Activated CD4-positive, alpha-beta T cell treated with anti-CD3 and anti-CD28 coated beads, Interleukin-2, amount 50 U/mL, for 24 hours (primary cell): ENCODE measurements at regions not wholly inside any gene's neighbourhood (a gene's known extent, or its start where the extent isn't known, plus 50 kb on each side); places are given as distances from the start of the nearest gene placed in this dataset.
"Not testable (repeated sequence)": the region's sequence is repeated elsewhere in the genome, so short reads cannot be mapped to it uniquely, and the experiment has no call there.

ENCODE experiments used
- DNase-seq, 2 donors: peaks; one replicate each; pipeline ENCODE4 v3.0.0-alpha.2; 2020; ENCODE audit warnings: low read depth in 1 of 2, low spot score in 1 of 2

DNA sequence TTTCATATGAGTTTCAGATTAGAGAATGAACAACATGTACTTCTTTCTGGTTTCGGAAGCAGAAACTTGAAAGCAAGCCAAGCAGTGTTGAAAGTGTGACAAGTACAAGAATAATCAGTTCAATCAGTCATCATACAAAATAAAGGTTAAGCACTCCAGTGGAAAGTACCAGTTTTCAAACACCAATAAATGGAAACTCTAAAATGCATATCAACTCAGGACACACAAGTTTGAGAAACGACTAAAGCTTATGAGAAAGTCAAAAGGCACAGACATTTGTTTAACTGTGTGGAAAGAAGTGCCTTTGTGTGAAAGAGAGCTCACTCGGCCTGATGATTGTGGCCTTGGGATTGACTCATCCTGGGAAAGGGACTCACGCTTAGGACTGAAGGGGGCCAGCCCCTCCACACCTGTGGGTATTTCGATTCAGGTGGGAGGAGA lies 60.6 kb upstream of the AKR1C1 start:
- peak in 1 of 2 donors; percentile 6 for DNase-seq

DNA sequence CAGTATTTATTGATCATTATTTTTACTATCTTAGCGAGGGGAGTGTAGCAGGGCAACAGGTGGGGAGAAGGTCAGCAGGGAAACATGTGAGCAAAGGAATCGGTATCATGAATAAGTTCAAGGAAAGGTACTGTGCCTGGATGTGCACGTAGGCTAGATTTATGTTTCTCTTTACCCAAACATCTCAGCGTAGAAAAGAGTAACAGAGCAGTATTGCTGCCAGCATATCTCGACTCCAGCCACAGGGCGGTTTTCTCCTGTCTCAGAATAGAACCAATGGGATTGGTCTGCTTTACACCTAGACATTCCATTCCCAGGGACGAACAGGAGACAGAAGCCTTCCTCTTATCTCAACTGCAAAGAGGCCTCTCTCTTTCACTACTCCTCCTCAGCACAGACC lies 60.1 kb upstream of the AKR1C1 start:
- DNase-seq: not testable (repeated sequence)

DNA sequence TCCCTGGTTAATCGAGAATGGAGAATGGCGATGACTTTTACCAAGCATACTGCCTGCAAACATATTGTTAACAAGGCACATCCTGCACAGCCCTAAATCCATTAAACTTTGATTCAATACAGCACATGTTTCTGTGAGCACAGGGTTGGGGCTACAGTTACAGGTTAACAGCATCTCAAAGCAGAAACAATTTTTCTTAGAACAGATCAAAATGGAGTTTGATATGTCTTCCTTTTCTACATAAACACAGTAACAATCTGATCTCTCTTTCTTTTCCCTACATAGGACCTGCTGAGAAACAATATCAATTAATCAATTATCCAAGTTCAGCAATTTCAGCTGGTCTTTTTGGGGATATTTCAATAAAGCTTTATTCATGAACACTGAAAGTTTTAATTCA lies 59.5 kb upstream of the AKR1C1 start:
- DNase-seq: not testable (repeated sequence)

DNA sequence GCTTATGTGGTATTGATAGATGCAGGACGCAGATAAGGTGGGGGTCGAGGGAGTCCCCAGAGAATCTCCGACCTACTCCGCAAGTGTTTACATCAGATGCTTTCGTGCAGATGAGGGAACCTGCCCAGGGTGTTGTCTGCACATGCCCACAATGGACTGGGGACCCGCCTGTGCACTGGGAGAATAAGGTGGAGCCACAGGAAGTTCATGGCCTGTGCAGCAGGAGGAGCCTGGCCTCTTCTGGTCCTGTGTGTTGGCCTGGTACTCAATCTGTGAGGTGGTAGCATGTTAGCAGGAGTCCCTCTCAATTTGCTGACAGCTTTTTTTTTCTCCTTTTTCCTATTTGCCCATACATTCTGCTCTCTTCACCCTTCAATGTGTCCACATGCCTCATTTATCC lies 54.1 kb upstream of the AKR1C1 start:
- DNase-seq: no peak
